Islet precursor cell (in vitro differentiated cells): ENCODE measurements at regions not wholly inside any gene's neighbourhood (a gene's known extent, or its start where the extent isn't known, plus 50 kb on each side); places are given as distances from the start of the nearest gene placed in this dataset.
A peak's percentile ranks its signal among the peaks of the same experiment; 100 is the strongest.

ENCODE experiments used
- DNase-seq: peaks from one replicate; pipeline ENCODE4 v3.0.0-alpha.2; 2018

GRCh38 chr16:54436346-54436745 is 149.8 kb upstream of the IRX3 start:
- no peak for DNase-seq

- DNase-seq, result no peak
Measured at GRCh38 chr16:54434859-54435258, 148.3 kb upstream of the IRX3 start.

- DNase-seq, result no peak
Measured at GRCh38 chr16:54432897-54433229, 146.3 kb upstream of the IRX3 start.

- DNase-seq, result peak; percentile 56
Measured at GRCh38 chr16:54431997-54432896, 145.7 kb upstream of the IRX3 start.

- no peak for DNase-seq
Measured at GRCh38 chr16:54431041-54431996, 144.7 kb upstream of the IRX3 start.

GRCh38 chr16:54430491-54431030 is 144.0 kb upstream of the IRX3 start:
- peak; percentile 56 for DNase-seq

GRCh38 chr16:54429029-54429428 is 142.4 kb upstream of the IRX3 start:
- DNase-seq, result no peak

- no peak for DNase-seq
Measured at GRCh38 chr16:54426553-54426849, 139.9 kb upstream of the IRX3 start.

GRCh38 chr16:54425681-54426552 is 139.3 kb upstream of the IRX3 start:
- DNase-seq, result peak; percentile 73

- DNase-seq, result no peak
Measured at GRCh38 chr16:54425068-54425467, 138.5 kb upstream of the IRX3 start.

GRCh38 chr16:54424043-54424451 is 137.5 kb upstream of the IRX3 start:
- peak; percentile 73 for DNase-seq

- DNase-seq, result peak; percentile 65
Measured at GRCh38 chr16:54422569-54422978, 136.0 kb upstream of the IRX3 start.

GRCh38 chr16:54422159-54422558 is 135.6 kb upstream of the IRX3 start:
- no peak for DNase-seq

- DNase-seq, result no peak
Measured at GRCh38 chr16:54421220-54421619, 134.6 kb upstream of the IRX3 start.

GRCh38 chr16:54418903-54419302 is 132.3 kb upstream of the IRX3 start:
- DNase-seq, result no peak

GRCh38 chr16:54417384-54417783 is 130.8 kb upstream of the IRX3 start:
- DNase-seq, result no peak

GRCh38 chr16:54414671-54415070 is 128.1 kb upstream of the IRX3 start:
- DNase-seq, result no peak

- DNase-seq, result no peak
Measured at GRCh38 chr16:54412777-54413455, 126.3 kb upstream of the IRX3 start.

- no peak for DNase-seq
Measured at GRCh38 chr16:54412037-54412436, 125.5 kb upstream of the IRX3 start.

- DNase-seq, result no peak
Measured at GRCh38 chr16:54411544-54411943, 125.0 kb upstream of the IRX3 start.

GRCh38 chr16:54409982-54410381 is 123.4 kb upstream of the IRX3 start:
- DNase-seq, result no peak

GRCh38 chr16:54407596-54407995 is 121.0 kb upstream of the IRX3 start:
- DNase-seq, result peak; percentile 69
